Activated effector memory CD4-positive, alpha-beta T cell treated with anti-CD3 and anti-CD28 coated beads, Interleukin-2, amount 50 U/mL, for 16 hours (primary cell): ENCODE measurements at regions not wholly inside any gene's neighbourhood (a gene's known extent, or its start where the extent isn't known, plus 50 kb on each side); places are given as distances from the start of the nearest gene placed in this dataset.

ENCODE experiments used
- DNase-seq: peaks from one replicate; pipeline ENCODE4 v3.0.0-alpha.2; 2020

DNA sequence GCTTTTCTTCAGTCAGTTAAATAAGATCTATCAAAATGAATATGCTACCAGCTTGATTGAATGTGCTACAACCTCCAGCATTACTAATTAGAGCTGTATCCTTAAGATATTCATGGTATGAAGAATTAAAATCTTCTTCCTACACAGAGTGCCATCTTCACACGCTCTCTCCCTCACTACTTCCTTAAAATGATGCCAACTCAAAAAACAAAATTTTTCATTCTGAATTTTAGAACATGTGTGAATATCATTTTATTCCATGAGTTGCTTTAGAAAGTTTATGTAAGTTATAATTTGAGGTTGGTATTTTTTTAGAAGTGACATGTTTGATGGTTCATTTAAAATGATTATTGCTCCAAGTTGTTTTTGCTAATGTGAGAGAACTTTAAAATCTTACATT, 407.5 kb upstream of the CELF2 start:
- no peak for DNase-seq

GRCh38 chr10:10612151-10612550, 405.5 kb upstream of the CELF2 start:
- no peak for DNase-seq

DNA sequence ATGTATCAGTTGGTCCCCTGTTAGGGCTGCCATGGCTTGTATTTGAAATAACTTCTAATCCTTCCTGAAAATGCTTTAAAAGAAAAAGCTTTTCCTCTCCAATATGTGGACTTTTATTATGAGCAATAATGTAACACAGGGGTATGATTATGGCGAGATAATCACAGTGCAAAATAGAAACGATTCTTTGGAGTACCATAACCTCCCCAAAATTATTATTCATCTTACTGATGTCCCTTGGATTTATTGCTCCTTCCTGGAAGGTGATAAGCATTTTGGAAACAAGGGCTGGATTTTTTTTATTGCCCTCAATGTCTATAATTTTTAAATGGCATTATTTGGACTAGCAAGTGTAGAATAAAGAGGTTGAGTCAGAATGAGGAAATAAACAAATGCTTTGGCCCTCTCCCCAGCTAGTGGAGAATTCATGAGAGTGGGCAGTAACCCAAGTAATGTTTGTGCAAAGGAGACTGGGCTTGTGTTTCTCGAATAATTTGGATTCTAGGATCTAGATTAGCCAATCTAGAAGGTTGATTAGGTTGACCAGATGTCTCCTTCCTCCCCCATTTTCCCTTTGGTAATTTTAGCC, 403.9 kb upstream of the CELF2 start:
- no peak for DNase-seq

DNA sequence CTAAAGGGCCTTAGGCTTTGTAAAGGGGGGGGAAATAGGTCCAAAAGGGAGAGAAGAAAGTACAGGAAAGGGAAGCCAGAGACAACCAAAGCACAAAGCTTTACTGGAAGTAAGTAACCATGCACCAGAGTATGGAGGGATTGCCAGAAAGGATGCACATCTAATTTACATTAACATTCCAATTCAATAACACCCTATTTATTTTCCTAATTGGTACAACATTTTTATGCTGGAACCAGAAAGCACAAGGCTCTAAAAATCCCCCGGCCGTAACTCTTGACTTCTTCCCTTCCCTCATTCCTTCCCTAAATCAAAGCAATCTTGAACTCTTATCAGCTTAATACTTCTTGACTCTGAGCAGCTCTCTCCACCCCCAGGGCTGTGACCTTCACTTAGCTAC, 400.0 kb upstream of the CELF2 start:
- DNase-seq, result no peak

DNA sequence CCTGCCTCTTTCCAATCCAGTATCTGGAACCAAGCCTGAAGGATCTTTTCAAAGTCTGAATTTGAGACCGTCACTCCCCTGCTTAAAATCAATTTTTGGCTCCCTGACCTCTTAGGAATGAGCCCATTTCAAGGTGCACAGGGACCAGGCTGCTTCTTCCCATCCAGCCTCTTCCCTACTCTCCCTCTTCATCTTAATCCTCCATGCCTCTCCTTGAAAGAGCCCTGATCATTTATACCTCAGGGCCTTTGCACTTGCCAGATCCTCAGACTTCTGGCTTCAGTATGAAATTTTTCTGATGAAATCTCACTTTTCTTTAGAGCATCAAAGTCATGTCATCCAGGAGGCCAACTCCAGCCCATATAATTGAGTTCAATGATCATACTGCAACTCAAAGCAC, 399.5 kb upstream of the CELF2 start:
- no peak for DNase-seq

- no peak for DNase-seq
These were observed 393.6 kb upstream of the CELF2 start for GRCh38 chr10:10623958-10624566.

DNA sequence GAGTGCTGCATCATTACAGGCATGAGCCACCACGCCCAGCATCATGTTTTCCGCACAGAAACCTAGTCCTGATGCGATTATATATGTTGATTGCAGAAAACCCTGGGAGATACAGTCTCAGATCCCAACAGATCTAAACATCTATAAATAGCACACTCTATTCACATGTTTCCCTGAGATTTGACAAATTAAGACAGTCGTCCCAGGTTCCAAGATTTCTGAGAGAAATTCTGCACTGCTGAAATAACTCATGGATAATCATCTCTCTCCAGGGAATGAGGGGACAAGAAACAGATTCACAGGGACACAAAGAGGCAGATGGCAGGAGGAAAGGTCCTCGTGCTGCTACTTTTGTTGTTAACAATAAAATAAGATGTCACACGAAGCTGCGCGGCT, 393.1 kb upstream of the CELF2 start:
- DNase-seq, result no peak

DNA sequence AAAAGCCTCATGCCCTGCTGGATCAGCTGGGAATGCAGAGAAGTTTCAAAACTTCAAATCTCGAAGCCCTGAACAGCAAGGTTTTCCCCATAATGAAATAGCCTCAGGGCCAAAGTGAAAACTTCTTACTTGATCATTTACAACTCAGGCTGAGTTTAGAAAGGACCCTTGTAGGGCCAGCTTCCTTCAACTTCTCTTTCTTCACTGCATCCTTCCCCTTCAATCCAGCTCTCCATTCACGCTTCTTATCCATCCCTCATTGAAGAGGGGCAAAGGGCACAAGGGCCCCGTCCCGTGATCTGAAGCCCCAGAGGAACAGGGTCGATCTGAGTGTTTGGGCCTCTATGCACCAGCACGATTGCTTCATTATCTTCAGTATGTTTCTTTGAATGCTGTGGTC, 392.2 kb upstream of the CELF2 start:
- no peak for DNase-seq

DNA sequence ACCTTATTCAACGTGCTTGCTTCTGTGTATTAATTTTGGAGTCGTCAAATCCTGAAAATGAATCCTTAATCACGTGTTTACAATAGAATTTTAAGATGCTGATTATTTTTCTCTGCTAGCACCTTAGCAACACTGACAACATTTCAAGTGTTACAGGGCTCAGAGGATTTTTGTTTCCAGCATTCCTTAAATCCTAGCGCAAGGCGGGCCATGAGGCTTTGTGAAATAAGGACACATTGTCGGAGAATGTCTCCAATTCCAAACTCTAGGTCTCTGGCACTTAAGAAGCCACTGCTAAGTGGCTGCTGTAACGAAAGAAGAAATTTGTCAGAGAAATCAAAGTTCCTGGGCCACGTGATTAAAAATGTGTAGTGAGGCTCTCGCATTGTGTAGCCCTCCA, 390.9 kb upstream of the CELF2 start:
- no peak for DNase-seq

DNA sequence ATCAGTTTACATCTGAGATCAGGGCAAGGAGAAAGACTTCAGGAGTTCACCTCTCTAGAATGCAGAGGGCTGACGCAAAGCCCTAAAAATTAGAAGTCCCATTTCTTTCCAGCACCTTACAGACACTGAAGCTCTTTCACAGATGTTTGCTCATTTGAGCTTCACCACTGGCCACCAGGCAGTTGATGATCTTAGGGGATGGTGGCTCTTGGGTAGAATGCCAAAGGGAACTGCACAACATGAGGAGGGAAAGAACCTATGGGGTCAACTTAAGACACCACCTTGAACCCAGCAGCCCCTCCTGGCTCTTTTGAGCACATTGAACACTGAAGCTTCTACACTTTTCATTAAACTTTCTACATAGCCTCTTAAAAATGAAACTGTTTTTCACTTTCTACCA, 390.3 kb upstream of the CELF2 start:
- DNase-seq, result no peak

- DNase-seq, result no peak
These were observed 388.2 kb upstream of the CELF2 start for GRCh38 chr10:10629512-10629911.

DNA sequence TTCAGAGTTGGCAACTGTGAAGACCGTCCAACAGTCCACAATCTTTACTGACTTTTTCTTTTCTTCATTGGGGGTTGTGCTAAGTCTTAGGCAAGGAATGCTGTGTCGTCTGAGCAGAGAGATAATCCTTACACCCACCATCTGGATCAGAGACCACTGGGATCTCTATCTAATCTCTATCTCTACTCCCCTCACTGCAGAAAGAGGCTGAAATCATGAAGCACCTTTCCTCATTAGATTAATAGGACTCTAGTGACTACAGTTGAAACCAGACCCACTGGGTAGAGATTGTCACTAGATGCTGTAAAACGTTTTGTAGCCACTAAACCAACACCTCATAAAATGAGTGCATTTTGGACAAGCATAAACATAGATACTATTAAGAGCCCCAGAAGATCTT, 387.4 kb upstream of the CELF2 start:
- no peak for DNase-seq

GRCh38 chr10:10630782-10631181, 386.9 kb upstream of the CELF2 start:
- DNase-seq, result no peak

GRCh38 chr10:10642189-10642588, 375.5 kb upstream of the CELF2 start:
- no peak for DNase-seq

DNA sequence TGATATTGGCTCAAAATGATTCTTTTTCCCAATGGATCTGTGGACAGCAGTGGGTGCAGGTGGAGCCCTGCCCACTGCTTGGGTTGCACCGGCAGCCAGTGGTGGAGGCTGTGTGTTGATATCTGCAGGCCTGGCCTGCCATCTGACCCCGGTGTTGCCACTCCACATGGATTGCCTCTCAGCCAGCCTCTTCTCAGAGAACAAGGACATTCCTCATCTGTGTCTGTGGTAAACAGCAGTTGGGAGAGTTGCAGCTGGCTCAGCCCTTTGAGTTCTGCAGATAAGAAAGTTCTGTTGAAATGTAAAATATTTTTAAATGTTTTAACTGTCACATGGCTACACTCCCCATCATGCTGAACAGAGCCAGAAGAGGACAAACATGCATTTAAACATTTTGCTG, 374.9 kb upstream of the CELF2 start:
- DNase-seq, result no peak

- DNase-seq, result no peak
These were observed 373.5 kb upstream of the CELF2 start for GRCh38 chr10:10644008-10644646.

DNA sequence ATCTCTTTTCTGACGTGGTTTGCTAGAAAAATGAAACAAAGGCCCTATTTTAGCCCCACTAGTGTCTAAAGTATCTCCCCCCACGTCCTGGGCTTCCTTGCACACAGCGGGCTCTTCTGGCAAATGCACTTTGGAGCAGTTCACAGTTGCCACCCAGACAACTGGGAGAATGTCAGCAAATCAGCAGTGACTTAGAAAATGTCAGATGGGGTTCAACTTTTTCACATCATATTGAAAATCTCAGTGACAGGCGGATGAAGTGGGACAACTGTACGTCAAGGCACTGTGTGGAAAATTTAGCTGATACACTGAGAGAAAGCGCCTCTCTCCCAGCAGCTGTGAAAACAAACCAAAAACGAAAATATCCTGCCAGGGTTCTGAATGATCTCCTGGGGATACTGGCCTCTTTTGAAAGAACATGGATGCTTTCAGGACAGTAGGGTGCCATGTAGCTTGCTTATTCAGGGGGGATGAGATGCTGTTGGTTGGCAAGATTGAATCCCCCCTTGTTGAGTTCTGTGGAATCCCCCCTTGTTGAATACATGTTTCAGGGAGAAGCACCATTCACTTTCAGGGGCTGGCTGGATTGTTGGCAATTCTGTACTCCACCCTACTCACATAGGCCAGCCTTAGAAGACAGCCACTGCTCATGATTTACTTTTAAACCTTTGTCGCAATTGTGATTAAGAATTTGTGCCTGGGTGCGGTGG, 372.8 kb upstream of the CELF2 start:
- no peak for DNase-seq

DNA sequence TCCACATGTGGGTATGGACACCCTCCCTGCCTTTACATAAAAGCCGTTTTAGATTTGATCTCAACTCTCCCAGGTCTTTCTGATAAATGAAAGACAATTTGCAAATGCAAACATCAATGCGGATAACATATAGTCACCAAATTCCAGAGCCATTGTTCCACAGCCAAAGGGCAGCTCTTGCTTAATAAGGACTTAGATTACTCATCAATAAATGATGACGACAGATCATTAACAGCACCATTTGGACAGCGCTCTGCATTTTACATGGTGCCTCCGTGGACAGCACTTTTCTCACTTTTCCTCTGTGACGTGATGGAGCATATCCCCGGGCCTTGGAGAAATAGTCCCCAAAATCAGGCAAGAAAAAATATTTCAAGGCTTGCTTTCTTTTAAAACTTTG, 370.3 kb upstream of the CELF2 start:
- DNase-seq, result no peak

DNA sequence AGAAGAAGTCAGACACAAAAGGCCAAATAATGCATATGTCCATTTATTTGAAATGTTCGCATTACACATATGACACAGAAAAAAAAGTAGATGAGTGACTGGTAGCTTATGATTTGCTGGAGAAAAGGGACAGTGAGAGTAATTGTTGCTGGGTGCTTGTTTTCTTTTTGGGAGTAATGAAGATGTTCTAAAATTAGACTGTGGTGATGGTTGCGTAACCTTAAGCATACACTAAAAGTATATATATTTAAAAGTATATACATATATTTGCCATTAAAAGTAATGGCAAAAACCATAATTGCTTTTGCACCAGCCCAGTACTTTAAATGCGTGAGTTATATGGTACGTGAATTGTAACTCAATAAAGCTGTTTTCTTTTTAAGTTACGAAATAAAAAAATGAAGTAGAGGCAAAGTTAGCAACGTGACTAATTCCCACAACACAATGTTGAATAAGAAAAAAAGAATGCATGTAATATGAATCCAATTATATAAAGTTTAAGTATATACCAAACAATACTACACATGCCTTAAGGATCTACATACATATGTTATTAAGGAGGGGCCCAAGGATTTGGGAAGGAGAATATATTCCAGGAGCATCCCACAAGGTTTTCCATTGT, 360.4 kb upstream of the CELF2 start:
- no peak for DNase-seq

DNA sequence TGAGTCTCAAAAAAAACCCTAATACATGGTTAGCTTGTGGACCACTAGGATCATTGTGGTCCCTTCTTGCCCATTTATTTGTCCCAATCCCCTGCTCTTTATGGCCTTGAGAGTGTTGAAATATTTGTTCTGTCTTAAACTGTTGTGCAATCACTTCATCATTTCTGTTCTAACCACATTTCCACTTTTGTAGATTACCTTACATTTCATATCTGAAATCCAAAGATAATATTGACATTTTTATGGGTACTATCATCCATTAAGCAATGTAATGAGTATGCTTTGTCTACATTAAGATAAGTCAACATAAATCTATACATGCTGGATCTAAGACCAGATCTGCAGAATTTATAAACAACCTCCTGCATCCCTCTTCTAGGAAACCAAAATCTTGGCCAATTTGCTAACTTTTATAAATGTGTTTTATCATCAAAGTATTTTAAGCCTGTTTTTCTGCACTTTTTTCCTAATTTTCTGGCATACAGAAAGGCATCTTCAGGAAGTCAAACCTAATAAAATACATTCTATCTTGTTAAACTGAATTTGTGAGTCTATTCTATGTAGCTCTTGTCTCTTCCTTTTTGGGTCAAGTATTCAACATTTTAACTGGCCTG, 359.4 kb upstream of the CELF2 start:
- DNase-seq, result no peak

GRCh38 chr10:10660054-10660453, 357.6 kb upstream of the CELF2 start:
- no peak for DNase-seq

- DNase-seq, result no peak
These were observed 356.5 kb upstream of the CELF2 start for GRCh38 chr10:10661176-10661575.

DNA sequence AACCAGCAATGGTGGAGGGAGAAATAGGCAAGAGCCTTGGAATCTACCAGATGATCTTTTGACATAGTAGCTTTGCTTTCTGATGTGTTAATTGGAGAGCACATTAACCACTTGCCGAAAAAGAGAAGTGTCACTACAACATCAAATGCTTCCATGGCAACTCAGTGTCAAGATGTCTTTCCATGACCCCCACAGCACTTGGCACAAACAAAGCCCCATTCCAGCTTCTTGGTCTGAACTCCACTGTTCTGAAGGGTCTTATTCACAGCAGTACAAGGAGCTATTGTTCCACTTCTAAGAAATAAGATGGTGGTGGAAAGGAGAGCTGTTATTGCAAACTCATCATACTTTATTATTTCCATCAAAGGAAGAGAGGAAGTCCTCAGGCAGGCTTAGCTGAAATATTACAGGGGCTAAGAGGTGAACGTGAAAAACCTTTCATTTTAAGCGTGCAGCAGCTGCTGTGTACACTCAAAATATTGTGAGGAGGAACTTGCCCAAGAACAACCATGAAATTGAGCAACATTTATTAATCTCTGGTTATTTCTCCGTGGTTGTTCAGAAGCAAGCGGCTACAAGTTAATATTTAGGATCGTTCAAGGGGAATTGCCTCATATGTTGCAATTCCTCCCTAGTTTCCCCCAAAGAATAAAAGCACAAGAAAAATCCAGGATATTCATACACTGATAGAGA, 354.8 kb upstream of the CELF2 start:
- no peak for DNase-seq
